Cardiac muscle cell (in vitro differentiated cells and primary cell): ENCODE measurements at regions not wholly inside any gene's neighbourhood (a gene's known extent, or its start where the extent isn't known, plus 50 kb on each side); places are given as distances from the start of the nearest gene placed in this dataset.

ENCODE experiments used
- DNase-seq, 2 donors: peaks; one replicate each; pipeline versions ENCODE4 v3.0.0 to v3.0.0-alpha.2; 2010 to 2017; ENCODE audit warnings: low read depth in 1 of 2, low spot score in 1 of 2
- H3K27ac ChIP-seq: fragments of 200-600 bp; sonication (generic); 2 replicates; pipeline ENCODE4 v1.5.1; 2016
- H3K27me3 ChIP-seq: fragments of 200-600 bp; sonication (generic); 2 replicates; pipeline ENCODE4 v1.6.0; 2016; ENCODE audit warnings: control low read depth
- H3K36me3 ChIP-seq: fragments of 200-600 bp; sonication (generic); 2 replicates; pipeline ENCODE4 v1.5.1; 2016; ENCODE audit warnings: control low read depth
- H3K4me1 ChIP-seq: fragments of 200-600 bp; sonication (generic); 2 replicates; pipeline ENCODE4 v1.8.1; 2017; ENCODE audit warnings: low read depth, mild to moderate bottlenecking, mixed run types
- H3K4me3 ChIP-seq: fragments of 200-600 bp; sonication (generic); 2 replicates; pipeline ENCODE4 v1.5.1; 2016; ENCODE audit warnings: mild to moderate bottlenecking
- H3K9me3 ChIP-seq: fragments of 200-600 bp; sonication (generic); 2 replicates; pipeline ENCODE4 v1.5.1; 2017; ENCODE audit warnings: low read depth, mild to moderate bottlenecking, control low read depth
- TF ChIP-seq, protein P1 (sequence below): IDR thresholded peaks from 2 replicates; pipeline ENCODE4 v1.5.1; 2012; ENCODE audit warnings: low read depth, mild to moderate bottlenecking, low read length

DNA sequence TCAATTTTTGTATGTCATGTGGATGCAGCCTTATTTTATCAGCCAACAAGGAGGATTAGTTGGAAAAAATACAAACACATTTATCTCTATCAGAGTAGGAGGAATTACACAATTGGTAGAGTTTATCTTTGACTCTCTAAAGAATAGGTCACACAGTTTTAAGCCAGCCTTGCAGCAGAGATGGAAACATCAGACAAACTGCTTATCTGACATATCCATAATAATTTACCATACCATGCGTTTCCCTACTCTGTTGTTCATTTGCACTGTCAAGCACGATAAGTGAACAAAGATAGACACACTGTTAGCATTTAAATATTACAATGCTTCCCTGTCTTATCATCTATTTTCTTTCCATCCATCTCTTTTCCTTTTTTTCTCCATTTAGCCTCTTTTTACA, 283.7 kb upstream of the SMIM30 start:
- no peak overlapping the region for H3K27ac ChIP-seq
- no peaks in the 10 kb centered on the region for H3K36me3 ChIP-seq
- H3K4me3 ChIP-seq, result no peak overlapping the region
- H3K4me1 ChIP-seq, result no peaks in the 10 kb centered on the region
- DNase-seq, result no peak
- H3K9me3 ChIP-seq, result no peaks in the 10 kb centered on the region
- no peaks in the 10 kb centered on the region for H3K27me3 ChIP-seq
- TF ChIP-seq, protein P1, sequence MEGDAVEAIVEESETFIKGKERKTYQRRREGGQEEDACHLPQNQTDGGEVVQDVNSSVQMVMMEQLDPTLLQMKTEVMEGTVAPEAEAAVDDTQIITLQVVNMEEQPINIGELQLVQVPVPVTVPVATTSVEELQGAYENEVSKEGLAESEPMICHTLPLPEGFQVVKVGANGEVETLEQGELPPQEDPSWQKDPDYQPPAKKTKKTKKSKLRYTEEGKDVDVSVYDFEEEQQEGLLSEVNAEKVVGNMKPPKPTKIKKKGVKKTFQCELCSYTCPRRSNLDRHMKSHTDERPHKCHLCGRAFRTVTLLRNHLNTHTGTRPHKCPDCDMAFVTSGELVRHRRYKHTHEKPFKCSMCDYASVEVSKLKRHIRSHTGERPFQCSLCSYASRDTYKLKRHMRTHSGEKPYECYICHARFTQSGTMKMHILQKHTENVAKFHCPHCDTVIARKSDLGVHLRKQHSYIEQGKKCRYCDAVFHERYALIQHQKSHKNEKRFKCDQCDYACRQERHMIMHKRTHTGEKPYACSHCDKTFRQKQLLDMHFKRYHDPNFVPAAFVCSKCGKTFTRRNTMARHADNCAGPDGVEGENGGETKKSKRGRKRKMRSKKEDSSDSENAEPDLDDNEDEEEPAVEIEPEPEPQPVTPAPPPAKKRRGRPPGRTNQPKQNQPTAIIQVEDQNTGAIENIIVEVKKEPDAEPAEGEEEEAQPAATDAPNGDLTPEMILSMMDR, result no peak

DNA sequence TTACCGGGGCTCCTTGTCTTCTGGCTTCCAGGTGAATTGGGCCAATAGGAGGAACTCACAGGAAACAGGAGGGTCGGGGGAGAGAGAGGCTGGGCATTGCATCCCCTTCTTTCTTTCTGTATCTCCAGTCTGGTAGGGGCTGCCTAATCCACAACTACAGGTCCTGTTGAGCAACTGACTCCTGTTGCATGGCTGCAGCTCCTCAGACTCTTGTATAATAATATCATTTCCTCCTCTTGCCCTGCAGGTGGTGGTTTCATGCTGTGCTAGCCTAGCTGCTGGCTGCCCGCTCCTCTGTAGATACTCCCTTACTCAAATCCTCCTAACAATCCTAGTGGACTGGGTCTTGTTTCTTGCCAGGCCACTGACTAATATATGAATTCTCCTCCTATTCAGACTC, 276.5 kb upstream of the SMIM30 start:
- Histone ChIP-seq H3K4me1 (no peaks in the 10 kb centered on the region), H3K4me3 (no peak overlapping the region), H3K36me3 (no peaks in the 10 kb centered on the region), H3K27ac (no peak overlapping the region), H3K27me3 (no peaks in the 10 kb centered on the region), H3K9me3 (no peaks in the 10 kb centered on the region)
- TF ChIP-seq, protein P1, result no peak
- DNase-seq, result peak in 1 of 2 donors; percentile 6

DNA sequence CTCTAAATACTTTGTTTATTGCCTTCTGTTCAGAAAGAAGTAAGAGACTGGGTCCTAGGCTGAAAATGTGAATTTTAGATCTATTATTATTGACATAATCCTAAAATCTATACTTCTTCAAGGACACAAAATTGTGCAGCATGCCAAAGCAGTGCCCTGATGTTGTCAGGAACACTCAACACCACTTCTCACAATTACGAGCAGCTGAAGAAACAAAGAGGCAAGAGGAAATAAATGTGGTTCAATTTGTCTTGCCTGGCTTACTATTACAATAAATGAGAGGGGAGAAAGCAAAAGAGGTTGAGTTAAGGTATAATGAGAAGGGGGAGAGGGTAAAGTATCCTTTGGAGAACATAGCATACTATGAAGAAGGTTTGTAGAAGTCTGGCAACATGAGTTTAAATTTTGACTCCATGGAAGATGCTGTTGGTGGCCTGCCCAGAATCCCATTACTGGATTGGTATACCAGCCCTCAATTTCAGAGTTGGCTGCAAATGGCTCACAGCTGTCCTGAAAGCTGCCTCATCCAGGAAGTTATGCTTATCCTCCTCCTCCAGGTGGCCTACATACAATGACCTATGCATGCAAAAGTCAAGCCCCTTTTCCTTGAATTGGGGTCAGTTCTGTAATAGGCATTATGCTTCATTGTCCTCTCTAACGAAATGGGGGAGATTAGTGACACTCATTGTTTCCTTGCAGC, 274.6 kb upstream of the SMIM30 start:
- no peak overlapping the region for H3K4me3 ChIP-seq
- TF ChIP-seq, protein P1, result no peak
- no peaks in the 10 kb centered on the region for H3K4me1 ChIP-seq
- no peaks in the 10 kb centered on the region for H3K9me3 ChIP-seq
- DNase-seq, result no peak
- no peak overlapping the region for H3K27ac ChIP-seq
- no peaks in the 10 kb centered on the region for H3K36me3 ChIP-seq
- H3K27me3 ChIP-seq, result no peaks in the 10 kb centered on the region

DNA sequence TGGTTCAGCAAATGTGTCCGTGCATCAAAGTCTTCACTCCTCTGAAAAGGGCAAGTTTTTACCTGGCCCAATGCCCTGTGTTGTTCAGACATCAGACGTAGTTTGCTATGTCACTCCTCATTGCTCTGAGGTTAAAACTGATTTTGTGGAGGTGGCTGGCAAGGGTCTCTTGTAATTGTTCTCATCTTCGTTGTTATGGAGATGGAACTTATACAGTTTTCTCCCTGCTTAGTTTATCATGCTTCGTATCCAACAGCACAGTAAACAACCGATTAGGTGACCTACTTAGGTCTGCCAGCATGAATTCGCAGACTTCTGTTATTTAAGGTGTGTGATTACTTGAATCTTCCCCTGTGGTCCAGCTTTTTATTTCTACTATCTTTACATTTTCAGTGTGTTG, 274.1 kb upstream of the SMIM30 start:
- Histone ChIP-seq H3K4me3 (no peak overlapping the region), H3K9me3 (no peaks in the 10 kb centered on the region), H3K27ac (no peak overlapping the region), H3K36me3 (no peaks in the 10 kb centered on the region), H3K4me1 (no peaks in the 10 kb centered on the region), H3K27me3 (no peaks in the 10 kb centered on the region)
- TF ChIP-seq, protein P1, result no peak
- DNase-seq, result no peak

DNA sequence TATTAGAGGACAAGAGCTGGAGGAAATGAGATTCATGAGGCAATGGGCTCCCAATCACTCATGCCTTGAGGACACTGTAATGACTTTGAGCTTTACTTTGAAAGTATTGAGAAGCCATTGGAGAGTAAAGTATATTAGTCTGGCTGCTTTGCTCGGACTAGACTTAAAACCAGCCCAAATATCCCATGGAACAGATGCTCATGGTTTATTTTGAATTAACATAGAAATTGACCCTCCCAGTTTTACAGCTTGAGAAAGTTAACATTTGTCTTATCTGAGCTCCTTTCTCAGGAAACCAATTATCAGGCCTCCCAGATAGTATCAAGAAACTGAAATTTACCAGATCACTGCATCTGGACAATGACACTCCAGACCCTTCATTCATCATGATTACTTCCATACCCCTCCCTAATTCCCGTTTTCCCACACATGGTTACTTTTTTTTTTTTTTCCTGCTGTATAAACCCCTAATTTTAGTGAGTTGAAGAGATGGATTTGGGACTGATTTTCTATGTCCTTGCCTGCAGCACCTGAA, 270.8 kb upstream of the SMIM30 start:
- DNase-seq, result no peak
- no peaks in the 10 kb centered on the region for H3K36me3 ChIP-seq
- no peaks in the 10 kb centered on the region for H3K27me3 ChIP-seq
- TF ChIP-seq, protein P1, result no peak
- no peak overlapping the region for H3K4me3 ChIP-seq
- no peak overlapping the region for H3K27ac ChIP-seq
- H3K9me3 ChIP-seq, result no peaks in the 10 kb centered on the region
- H3K4me1 ChIP-seq, result no peaks in the 10 kb centered on the region
